Endothelial cell of umbilical vein (primary cell): ENCODE measurements at regions not wholly inside any gene's neighbourhood (a gene's known extent, or its start where the extent isn't known, plus 50 kb on each side); places are given as distances from the start of the nearest gene placed in this dataset.

Source experiments
- BruUV-seq: library from RNA; stranded (reverse); fragments of 400-500 nt; replicated peaks from 2 replicates; lab custom pipeline; 2021; lab: Mats Ljungman, UMichigan
- CTCF ChIA-PET: fragments of 300-600, 350-600 bp; sonication (Branson Sonifier 250); formaldehyde crosslinking; loops from one replicate; lab custom pipeline; 2021; ENCODE audit warnings: antibody characterized with exemption, inconsistent platforms; lab: Charles Lee
- POLR2A ChIA-PET: fragments of 300-600, 350-600 bp; sonication (Branson Sonifier 250); formaldehyde crosslinking; loops from one replicate; lab custom pipeline; 2021; ENCODE audit warnings: antibody characterized with exemption, inconsistent platforms; lab: Charles Lee
- DNase-seq: peaks from one replicate; pipeline ENCODE4 v3.0.0-alpha.2; 2011; ENCODE audit warnings: low read depth, low spot score
- FAIRE-seq: peaks from 2 replicates; lab custom pipeline; 2011; peaks lifted over from hg19 to GRCh38; lab: Jason Lieb, UNC
- H2AFZ ChIP-seq: 2 replicates; pipeline ENCODE4 v1.6.0; 2012; ENCODE audit warnings: low read depth, low read length, control low read depth, inconsistent platforms
- H3K27ac ChIP-seq: 2 replicates; pipeline ENCODE4 v1.5.1; 2011; ENCODE audit warnings: low read depth, mild to moderate bottlenecking, control low read depth, low read length, moderate library complexity; ENCODE audit not compliant: insufficient read depth
- H3K27me3 ChIP-seq, 2 experiments: 2 replicates each; pipeline versions ENCODE4 v1.6.0 to v1.6.1; 2011; ENCODE audit warnings: low read length in 2 of 2, mixed read lengths in 1 of 2; ENCODE audit not compliant: control insufficient read depth in 2 of 2, insufficient read depth in 2 of 2
- H3K36me3 ChIP-seq, 2 experiments: 2 replicates in 1 of 2; 3 replicates in 1 of 2; pipeline ENCODE4 v1.5.1; 2011; ENCODE audit warnings: low read length in 2 of 2, mild to moderate bottlenecking in 1 of 2, moderate library complexity in 1 of 2; ENCODE audit not compliant: control insufficient read depth in 2 of 2, insufficient read depth in 2 of 2; ENCODE audit errors: extremely low read depth in 1 of 2
- H3K4me1 ChIP-seq: 3 replicates; pipeline ENCODE4 v1.5.1; 2011; ENCODE audit warnings: mild to moderate bottlenecking, low read length; ENCODE audit not compliant: control insufficient read depth, insufficient read depth; ENCODE audit errors: extremely low read depth
- H3K4me2 ChIP-seq: 2 replicates; pipeline ENCODE4 v1.6.1; 2011; ENCODE audit warnings: low read length, control low read depth, mixed read lengths; ENCODE audit not compliant: insufficient read depth
- H3K4me3 ChIP-seq, 3 experiments: fragments of 200-600 bp in 1 of 3; sonication (generic), shearing (Covaris generic) in 1 of 3; replicated peaks in 1 of 3; 2 replicates each; pipeline ENCODE4 v1.5.1; 2011 to 2016; ENCODE audit warnings: control low read depth in 3 of 3, low read length in 3 of 3, mild to moderate bottlenecking in 2 of 3, inconsistent platforms in 1 of 3, low read depth in 1 of 3, moderate library complexity in 1 of 3; ENCODE audit not compliant: insufficient read depth in 1 of 3
- H3K79me2 ChIP-seq: 2 replicates; pipeline ENCODE4 v1.6.0; 2012; ENCODE audit warnings: low read length, inconsistent platforms; ENCODE audit not compliant: control insufficient read depth, insufficient read depth
- H3K9ac ChIP-seq: replicated peaks from 2 replicates; pipeline ENCODE3; 2011; ENCODE audit warnings: low read length, control low read depth; ENCODE audit not compliant: insufficient read depth; ENCODE audit errors: extremely low read depth
- H3K9me1 ChIP-seq: replicated peaks from 3 replicates; pipeline ENCODE4 v1.6.0; 2011; ENCODE audit warnings: mild to moderate bottlenecking, low read length; ENCODE audit not compliant: control insufficient read depth, insufficient read depth; ENCODE audit errors: extremely low read depth
- H3K9me3 ChIP-seq: replicated peaks from 2 replicates; pipeline ENCODE4 v1.5.1; 2012; ENCODE audit warnings: low read length, inconsistent platforms; ENCODE audit not compliant: control insufficient read depth, insufficient read depth
- H4K20me1 ChIP-seq: replicated peaks from 2 replicates; pipeline ENCODE3; 2011; ENCODE audit warnings: mild to moderate bottlenecking, low read length; ENCODE audit not compliant: control insufficient read depth, insufficient read depth; ENCODE audit errors: extremely low read depth
- CTCF ChIP-seq, 2 donors: IDR thresholded peaks; 1 replicate in 1 of 2; 2 replicates in 1 of 2; pipeline ENCODE4 v1.5.1; 2011; ENCODE audit warnings: low read length in 2 of 2, mild to moderate bottlenecking in 2 of 2, moderate library complexity in 2 of 2, control low read depth in 1 of 2, inconsistent platforms in 1 of 2, low read depth in 1 of 2; ENCODE audit not compliant: insufficient read depth in 1 of 2; ENCODE audit errors: extremely low read depth in 1 of 2
- EZH2 ChIP-seq: IDR thresholded peaks from 2 replicates; pipeline ENCODE4 v1.6.1; 2012; ENCODE audit warnings: borderline replicate concordance, low read depth, mild to moderate bottlenecking, moderate library complexity, low read length, inconsistent platforms; ENCODE audit not compliant: severe bottlenecking
- FOS ChIP-seq: IDR thresholded peaks from 2 replicates; pipeline ENCODE4 v1.6.1; 2011; ENCODE audit warnings: mild to moderate bottlenecking, low read length, moderate library complexity, borderline replicate concordance; ENCODE audit not compliant: insufficient read depth
- GATA2 ChIP-seq: IDR thresholded peaks from 2 replicates; pipeline ENCODE4 v1.7.0; 2011; ENCODE audit warnings: low read depth, mild to moderate bottlenecking, moderate library complexity, mixed read lengths, low read length; ENCODE audit not compliant: insufficient read length, insufficient read depth
- JUN ChIP-seq: IDR thresholded peaks from 2 replicates; pipeline ENCODE4 v1.6.1; 2011; ENCODE audit warnings: borderline replicate concordance, low read depth; ENCODE audit not compliant: insufficient read length, insufficient read depth
- MAX ChIP-seq: IDR thresholded peaks from 2 replicates; pipeline ENCODE4 v1.6.1; 2011; ENCODE audit not compliant: insufficient read depth, insufficient read length
- MYC ChIP-seq: IDR thresholded peaks from one replicate; pipeline ENCODE4 v1.6.1; 2011; ENCODE audit warnings: mild to moderate bottlenecking, low read depth, low read length
- POLR2A ChIP-seq: IDR thresholded peaks from 2 replicates; pipeline ENCODE4 v1.6.1; 2012; ENCODE audit warnings: low read depth, mild to moderate bottlenecking, control low read depth, low read length
- POLR2AphosphoS5 ChIP-seq: IDR thresholded peaks from 2 replicates; pipeline ENCODE4 v1.6.1; 2012; ENCODE audit warnings: low read depth, mild to moderate bottlenecking, control low read depth, low read length, moderate library complexity; ENCODE audit not compliant: insufficient read depth
- dilution Hi-C: fragments of 300-500 bp; cut with MboI; formaldehyde crosslinking; loops from one replicate; pipeline ENCODE4 v1.15.0; 2019; ENCODE audit warnings: low sequenced_read_pairs; ENCODE audit not compliant: extremely low pct_ligation_motif_present
- intact Hi-C: fragments of 100-400 bp; cut with micrococcal nuclease; formaldehyde crosslinking; loops from one replicate; pipeline ENCODE4 v1.10.0; 2022

GRCh38 chr6:140541288-140541687, 1166.8 kb upstream of the CITED2 start:
- CTCF ChIA-PET, result interaction anchor here (0.6 kb wide), 1 partner anchor 14 kb away, joined by 3 read pairs; no protein-coding TSS in a partner anchor
- no peaks in the 10 kb centered on the region for H3K9me3 ChIP-seq
- dilution Hi-C loops, result no loop called here
- H3K4me1 ChIP-seq, result peaks cover 6% of the 10 kb centered on the region
- H3K4me3 ChIP-seq, result no peak overlapping the region
- no peaks in the 10 kb centered on the region for H3K36me3 ChIP-seq
- FAIRE-seq (no peak), DNase-seq (no peak)
- H3K27ac ChIP-seq, result no peak overlapping the region
- no peak overlapping the region for H3K9ac ChIP-seq
- H2AFZ ChIP-seq, result no peak overlapping the region
- no peaks in the 10 kb centered on the region for H4K20me1 ChIP-seq
- TF ChIP-seq JUN (no peak), EZH2 (no peak), GATA2 (no peak), CTCF (IDR thresholded peaks at IDR 0.05; ENCODE audit: extremely low read depth in 1 of 2, insufficient read depth in 1 of 2, low read depth in 1 of 2, low read length in 2 of 2) (no peak), MAX (no peak), FOS (no peak), MYC (no peak), POLR2A (no peak), POLR2AphosphoS5 (no peak)
- H3K79me2 ChIP-seq, result no peaks in the 10 kb centered on the region
- no peak overlapping the region for H3K4me2 ChIP-seq
- POLR2A ChIA-PET, result no interaction called here
- BruUV-seq, result no TSS peak
- no peaks in the 10 kb centered on the region for H3K27me3 ChIP-seq
- intact Hi-C loops, result no loop called here
- no peaks in the 10 kb centered on the region for H3K9me1 ChIP-seq
